BJ (cell line): ENCODE measurements at regions not wholly inside any gene's neighbourhood (a gene's known extent, or its start where the extent isn't known, plus 50 kb on each side); places are given as distances from the start of the nearest gene placed in this dataset.

ENCODE experiments used
- CTCF ChIA-PET: fragments of 350-600 bp; formaldehyde crosslinking; extraction: SDS; loops from one replicate; lab custom pipeline; 2021; ENCODE audit warnings: antibody characterized with exemption, inconsistent platforms; lab: Yijun Ruan, JAX
- POLR2A ChIA-PET: fragments of 300-600 bp; sonication (Branson Sonifier 250); formaldehyde crosslinking; extraction: SDS; loops from one replicate; lab custom pipeline; 2021; ENCODE audit warnings: antibody characterized with exemption; lab: Charles Lee
- DNase-seq: peaks from one replicate; pipeline ENCODE4 v3.0.0-alpha.2; 2011; ENCODE audit warnings: low read depth
- H3K27me3 ChIP-seq: 2 replicates; pipeline ENCODE4 v1.6.0; 2011; ENCODE audit warnings: low read length; ENCODE audit not compliant: control insufficient read depth, insufficient read depth
- H3K36me3 ChIP-seq: 2 replicates; pipeline ENCODE4 v1.5.1; 2011; ENCODE audit warnings: low read length; ENCODE audit not compliant: control insufficient read depth, insufficient read depth
- H3K4me3 ChIP-seq: 2 replicates; pipeline ENCODE4 v1.5.1; 2011; ENCODE audit warnings: low read depth, mild to moderate bottlenecking, control low read depth, low read length
- TF ChIP-seq, protein P1 (sequence below): IDR thresholded peaks from 2 replicates; pipeline ENCODE4 v1.5.1; 2011; ENCODE audit warnings: low read depth, mild to moderate bottlenecking, control low read depth, inconsistent platforms, low read length, moderate library complexity; ENCODE audit not compliant: insufficient read depth

DNA sequence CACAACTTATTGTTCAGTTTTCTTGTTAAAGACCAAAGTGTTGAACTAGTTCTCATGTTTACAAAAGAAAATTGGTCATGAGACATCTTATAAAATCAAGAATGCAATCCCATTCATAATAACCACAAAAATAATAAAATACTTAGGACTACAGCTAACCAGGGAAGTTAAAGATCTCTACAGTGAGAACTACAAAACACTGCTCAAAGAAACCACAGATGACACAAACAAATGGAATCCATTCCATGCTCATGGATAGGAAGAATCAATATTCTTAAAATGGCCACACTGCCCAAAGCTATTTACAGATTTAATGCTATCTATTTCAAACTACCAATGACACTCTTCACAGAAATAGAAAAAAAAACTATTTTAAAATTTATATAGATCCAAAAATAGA, 1354.8 kb upstream of the CDH2 start:
- ChIA-PET POLR2A (no interaction called here), CTCF (no interaction called here)
- no peaks in the 10 kb centered on the region for H3K36me3 ChIP-seq
- no peak overlapping the region for H3K4me3 ChIP-seq
- TF ChIP-seq, protein P1, sequence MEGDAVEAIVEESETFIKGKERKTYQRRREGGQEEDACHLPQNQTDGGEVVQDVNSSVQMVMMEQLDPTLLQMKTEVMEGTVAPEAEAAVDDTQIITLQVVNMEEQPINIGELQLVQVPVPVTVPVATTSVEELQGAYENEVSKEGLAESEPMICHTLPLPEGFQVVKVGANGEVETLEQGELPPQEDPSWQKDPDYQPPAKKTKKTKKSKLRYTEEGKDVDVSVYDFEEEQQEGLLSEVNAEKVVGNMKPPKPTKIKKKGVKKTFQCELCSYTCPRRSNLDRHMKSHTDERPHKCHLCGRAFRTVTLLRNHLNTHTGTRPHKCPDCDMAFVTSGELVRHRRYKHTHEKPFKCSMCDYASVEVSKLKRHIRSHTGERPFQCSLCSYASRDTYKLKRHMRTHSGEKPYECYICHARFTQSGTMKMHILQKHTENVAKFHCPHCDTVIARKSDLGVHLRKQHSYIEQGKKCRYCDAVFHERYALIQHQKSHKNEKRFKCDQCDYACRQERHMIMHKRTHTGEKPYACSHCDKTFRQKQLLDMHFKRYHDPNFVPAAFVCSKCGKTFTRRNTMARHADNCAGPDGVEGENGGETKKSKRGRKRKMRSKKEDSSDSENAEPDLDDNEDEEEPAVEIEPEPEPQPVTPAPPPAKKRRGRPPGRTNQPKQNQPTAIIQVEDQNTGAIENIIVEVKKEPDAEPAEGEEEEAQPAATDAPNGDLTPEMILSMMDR: no peak
- H3K27me3 ChIP-seq: no peaks in the 10 kb centered on the region
- DNase-seq: no peak

- no peak overlapping the region for H3K4me3 ChIP-seq
- no peaks in the 10 kb centered on the region for H3K36me3 ChIP-seq
- no peaks in the 10 kb centered on the region for H3K27me3 ChIP-seq
- ChIA-PET POLR2A (no interaction called here), CTCF (no interaction called here)
- TF ChIP-seq, protein P1: no peak
- DNase-seq: no peak
Measured at GRCh38 chr18:29523371-29523770, 1346.4 kb upstream of the CDH2 start.

DNA sequence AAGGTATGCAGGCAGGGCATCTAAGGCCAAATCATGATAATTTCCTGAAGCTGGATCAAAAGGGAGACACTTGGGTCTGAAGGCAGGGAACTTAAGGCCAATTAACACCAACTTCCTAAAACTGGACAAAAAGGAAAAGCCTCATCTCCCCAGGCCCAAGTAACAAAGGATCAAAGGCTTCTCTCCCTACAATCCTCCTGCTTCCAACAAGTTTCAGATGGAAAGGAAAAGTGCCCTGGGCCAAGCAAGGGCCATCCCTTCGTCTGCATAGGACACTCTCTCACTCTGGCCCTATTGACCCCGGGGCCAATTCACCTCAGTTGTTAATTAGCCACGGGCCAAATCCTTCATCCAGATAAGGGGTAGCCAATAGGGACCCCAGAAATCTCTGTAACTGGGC, 1335.8 kb upstream of the CDH2 start:
- ChIA-PET POLR2A (no interaction called here), CTCF (no interaction called here)
- Histone ChIP-seq H3K27me3 (no peaks in the 10 kb centered on the region), H3K36me3 (no peaks in the 10 kb centered on the region), H3K4me3 (no peak overlapping the region)
- TF ChIP-seq, protein P1: no peak
- DNase-seq: no peak

GRCh38 chr18:29512203-29512602, 1335.3 kb upstream of the CDH2 start:
- Histone ChIP-seq H3K36me3 (no peaks in the 10 kb centered on the region), H3K4me3 (no peak overlapping the region), H3K27me3 (no peaks in the 10 kb centered on the region)
- ChIA-PET POLR2A (no interaction called here), CTCF (no interaction called here)
- DNase-seq: no peak
- TF ChIP-seq, protein P1: no peak

- H3K27me3 ChIP-seq: no peaks in the 10 kb centered on the region
- ChIA-PET POLR2A (no interaction called here), CTCF (no interaction called here)
- peak; percentile 3 for DNase-seq
- H3K36me3 ChIP-seq: no peaks in the 10 kb centered on the region
- TF ChIP-seq, protein P1: no peak
- no peak overlapping the region for H3K4me3 ChIP-seq
Measured at GRCh38 chr18:29501952-29502351, 1325.0 kb upstream of the CDH2 start.
